Gastrocnemius medialis (tissue), 4 donors: ENCODE measurements at regions not wholly inside any gene's neighbourhood (a gene's known extent, or its start where the extent isn't known, plus 50 kb on each side); places are given as distances from the start of the nearest gene placed in this dataset.

ENCODE experiments used
- ATAC-seq, 2 donors: fragments of 150-250 bp; one replicate each; pipeline ENCODE4 v1.9.1; 2016
- DNase-seq, 2 donors: peaks; one replicate each; pipeline ENCODE4 v3.0.0-alpha.2; 2019
- H3K27ac ChIP-seq, 4 donors: fragments of 200-600 bp; sonication (generic); 1 replicate in 1 of 4; 2 replicates in 3 of 4; pipeline ENCODE4 v1.5.1; 2016 to 2018; ENCODE audit warnings: mild to moderate bottlenecking in 2 of 4, moderate library complexity in 1 of 4
- H3K27me3 ChIP-seq, 3 donors: fragments of 200-600 bp; sonication (generic) in 2 of 3; 1 replicate in 1 of 3; 2 replicates in 2 of 3; pipeline versions ENCODE4 v1.5.1 to v1.6.0; 2016 to 2019; ENCODE audit warnings: mild to moderate bottlenecking in 1 of 3, moderate library complexity in 1 of 3
- H3K36me3 ChIP-seq, 2 donors: fragments of 200-600 bp; sonication (generic) in 1 of 2; one replicate each; pipeline ENCODE4 v1.5.1; 2017 to 2018
- H3K4me1 ChIP-seq, 2 donors: fragments of 200-600 bp; sonication (generic) in 1 of 2; one replicate each; pipeline ENCODE4 v1.5.1; 2016 to 2017; ENCODE audit warnings: mild to moderate bottlenecking in 2 of 2
- H3K4me3 ChIP-seq, 4 donors: fragments of 200-600 bp; sonication (generic) in 3 of 4; 1 replicate in 1 of 4; 2 replicates in 3 of 4; pipeline ENCODE4 v1.5.1; 2016 to 2019; ENCODE audit warnings: mild to moderate bottlenecking in 2 of 4
- H3K9me3 ChIP-seq, 3 donors: fragments of 200-600 bp; sonication (generic) in 2 of 3; 1 replicate in 1 of 3; 2 replicates in 2 of 3; pipeline ENCODE4 v1.5.1; 2016 to 2019
- CTCF ChIP-seq, 5 experiments: fragments of 450-650 bp in 3 of 5; fragments of 200-600 bp in 2 of 5; sonication (generic) in 2 of 5; IDR thresholded peaks in 4 of 5; conservative IDR thresholded peaks in 1 of 5; 1 replicate in 4 of 5; 2 replicates in 1 of 5; pipeline ENCODE4 v1.5.1; 2016 to 2019; ENCODE audit warnings: antibody characterized with exemption in 5 of 5, mild to moderate bottlenecking in 3 of 5, moderate library complexity in 3 of 5
- POLR2A ChIP-seq, 2 donors: fragments of 450-650 bp; IDR thresholded peaks; one replicate each; pipeline ENCODE4 v1.6.1; 2017; ENCODE audit warnings: antibody characterized with exemption in 2 of 2, mild to moderate bottlenecking in 2 of 2, moderate library complexity in 2 of 2
- in situ Hi-C, 4 donors: fragments of 200-750 bp; cut with MboI; loops; one replicate each; pipeline versions ENCODE4 v1.15.0 to v1.8.0; 2017; ENCODE audit warnings: low sequenced_read_pairs in 4 of 4
- intact Hi-C: fragments of 100-400 bp; cut with DNase I; formaldehyde crosslinking; loops from one replicate; pipeline ENCODE4 v1.15.1; 2023; ENCODE audit warnings: low total_unique reads

GRCh38 chr6:134627707-134628106 is 309.8 kb upstream of the SGK1 start:
- H3K4me1 ChIP-seq: peaks cover 0 to 17% of the 10 kb centered on the region in 2 donors
- no peak overlapping the region for H3K4me3 ChIP-seq
- DNase-seq: no peak
- no peaks in the 10 kb centered on the region for H3K27me3 ChIP-seq
- H3K9me3 ChIP-seq: no peaks in the 10 kb centered on the region
- no peak for ATAC-seq
- intact Hi-C loops (no loop called here), in situ Hi-C loops (loop anchor here in 3 of 4 donors (5.0 to 25.0 kb wide), 2 partner anchors 185 to 445 kb away; no protein-coding TSS in a partner anchor)
- TF ChIP-seq CTCF (IDR thresholded peaks at IDR 0.05 in 4 of 5, conservative IDR thresholded peaks at IDR 0.05 in 1 of 5) (no peak), POLR2A (IDR thresholded peaks at IDR 0.05) (no peak)
- H3K36me3 ChIP-seq: no peaks in the 10 kb centered on the region
- H3K27ac ChIP-seq: no peak overlapping the region

- intact Hi-C loops (no loop called here), in situ Hi-C loops (loop anchor here in 3 of 4 donors (5.0 to 25.0 kb wide), 2 partner anchors 186 to 444 kb away; no protein-coding TSS in a partner anchor)
- ATAC-seq: no peak
Observed at GRCh38 chr6:134626589-134626988, 308.7 kb upstream of the SGK1 start.

GRCh38 chr6:134626086-134626485 is 308.2 kb upstream of the SGK1 start:
- Histone ChIP-seq H3K4me1 (peaks cover 0 to 28% of the 10 kb centered on the region in 2 donors), H3K27me3 (no peaks in the 10 kb centered on the region), H3K36me3 (no peaks in the 10 kb centered on the region), H3K9me3 (no peaks in the 10 kb centered on the region), H3K4me3 (no peak overlapping the region), H3K27ac (no peak overlapping the region)
- ATAC-seq (no peak), DNase-seq (no peak)
- TF ChIP-seq POLR2A (IDR thresholded peaks at IDR 0.05): no peak
- TF ChIP-seq CTCF (IDR thresholded peaks at IDR 0.05 in 4 of 5, conservative IDR thresholded peaks at IDR 0.05 in 1 of 5): no peak
- in situ Hi-C loops (loop anchor here in 3 of 4 donors (5.0 to 25.0 kb wide), 2 partner anchors 186 to 444 kb away; no protein-coding TSS in a partner anchor), intact Hi-C loops (no loop called here)

More at GRCh38 chr6:134626589-134626988, 308.7 kb upstream of the SGK1 start:
- no peak for DNase-seq
- TF ChIP-seq CTCF (IDR thresholded peaks at IDR 0.05 in 4 of 5, conservative IDR thresholded peaks at IDR 0.05 in 1 of 5) (no peak), POLR2A (IDR thresholded peaks at IDR 0.05) (no peak)
- peaks cover 0 to 28% of the 10 kb centered on the region in 2 donors for H3K4me1 ChIP-seq
- no peaks in the 10 kb centered on the region for H3K9me3 ChIP-seq
- H3K4me3 ChIP-seq: no peak overlapping the region
- no peaks in the 10 kb centered on the region for H3K27me3 ChIP-seq
- no peaks in the 10 kb centered on the region for H3K36me3 ChIP-seq
- H3K27ac ChIP-seq: no peak overlapping the region

GRCh38 chr6:134624781-134625180 is 306.9 kb upstream of the SGK1 start:
- no peaks in the 10 kb centered on the region for H3K9me3 ChIP-seq
- peaks cover 0 to 25% of the 10 kb centered on the region in 2 donors for H3K4me1 ChIP-seq
- no peak overlapping the region for H3K27ac ChIP-seq
- in situ Hi-C loops: loop anchor here in 3 of 4 donors (5.0 to 25.0 kb wide), 2 partner anchors 188 to 442 kb away; no protein-coding TSS in a partner anchor
- DNase-seq: no peak
- no peak overlapping the region for H3K4me3 ChIP-seq
- no peak for ATAC-seq
- no peaks in the 10 kb centered on the region for H3K36me3 ChIP-seq
- no peaks in the 10 kb centered on the region for H3K27me3 ChIP-seq
- TF ChIP-seq POLR2A (IDR thresholded peaks at IDR 0.05) (no peak), CTCF (IDR thresholded peaks at IDR 0.05 in 4 of 5, conservative IDR thresholded peaks at IDR 0.05 in 1 of 5) (no peak)
- intact Hi-C loops: no loop called here

- TF ChIP-seq POLR2A (IDR thresholded peaks at IDR 0.05) (no peak), CTCF (IDR thresholded peaks at IDR 0.05 in 4 of 5, conservative IDR thresholded peaks at IDR 0.05 in 1 of 5) (no peak)
- no peak overlapping the region for H3K27ac ChIP-seq
- no peaks in the 10 kb centered on the region for H3K36me3 ChIP-seq
- DNase-seq (no peak), ATAC-seq (no peak)
- H3K4me1 ChIP-seq: peaks cover 0 to 25% of the 10 kb centered on the region in 2 donors
- no peaks in the 10 kb centered on the region for H3K27me3 ChIP-seq
- H3K4me3 ChIP-seq: no peak overlapping the region
- no peaks in the 10 kb centered on the region for H3K9me3 ChIP-seq
- in situ Hi-C loops (no loop called here), intact Hi-C loops (no loop called here)
Observed at GRCh38 chr6:134623401-134623800, 305.5 kb upstream of the SGK1 start.
